Heart left ventricle (tissue), 13 donors: ENCODE measurements at regions not wholly inside any gene's neighbourhood (a gene's known extent, or its start where the extent isn't known, plus 50 kb on each side); places are given as distances from the start of the nearest gene placed in this dataset.
"Not testable (repeated sequence)": the region's sequence is repeated elsewhere in the genome, so short reads cannot be mapped to it uniquely, and the experiment has no call there.

Source experiments
- POLR2A ChIP-seq, 2 donors: fragments of 450-650 bp; IDR thresholded peaks; one replicate each; pipeline ENCODE4 v1.6.1; 2017; ENCODE audit warnings: antibody characterized with exemption in 2 of 2, mild to moderate bottlenecking in 2 of 2, moderate library complexity in 2 of 2
- TF ChIP-seq, protein P1 (sequence below), 12 donors: fragments of 200-600 bp; sonication (generic) in 4 of 12; IDR thresholded peaks; one replicate each; pipeline versions ENCODE4 v1.5.0 to v1.8.0; 2018 to 2022; ENCODE audit warnings: antibody characterized with exemption in 12 of 12, mild to moderate bottlenecking in 5 of 12
- donor health status: ischemic (EF 13 %, LVEDD 7.1; RV severe dilation, severe dysfunction).
- donor health status: DM: no; HTN: yes; CAD: no.
- donor health status: DM: no; HTN: no; CAD: no.
- donor health status: ischemic (EF 25% LVEDD 6.9; RV normal size, moderate dysfunction).
- donor health status: ischemic (EF 25% LVEDD 5.7; RV mildly dilated, moderate dysfunction).
- donor health status: ischemic (EF 35%, LVEDD 5.7; RV mildly dilated, moderate dysfunction).
- donor health status: nonischemic (EF 11% LVEDD 7.7; RV severe dilation, severe dysfunction).
- donor health status: DM: yes; HTN: yes; CAD: no.
- donor health status: PGD.
- donor health status: ischemic (EF 29% LVEDD 5.4; RV normal size, mild dysfunction).
- donor health status: nonischemic (EF 23%, LVEDD 6.1; RV moderate dilation, normal function).

- TF ChIP-seq, protein P1, sequence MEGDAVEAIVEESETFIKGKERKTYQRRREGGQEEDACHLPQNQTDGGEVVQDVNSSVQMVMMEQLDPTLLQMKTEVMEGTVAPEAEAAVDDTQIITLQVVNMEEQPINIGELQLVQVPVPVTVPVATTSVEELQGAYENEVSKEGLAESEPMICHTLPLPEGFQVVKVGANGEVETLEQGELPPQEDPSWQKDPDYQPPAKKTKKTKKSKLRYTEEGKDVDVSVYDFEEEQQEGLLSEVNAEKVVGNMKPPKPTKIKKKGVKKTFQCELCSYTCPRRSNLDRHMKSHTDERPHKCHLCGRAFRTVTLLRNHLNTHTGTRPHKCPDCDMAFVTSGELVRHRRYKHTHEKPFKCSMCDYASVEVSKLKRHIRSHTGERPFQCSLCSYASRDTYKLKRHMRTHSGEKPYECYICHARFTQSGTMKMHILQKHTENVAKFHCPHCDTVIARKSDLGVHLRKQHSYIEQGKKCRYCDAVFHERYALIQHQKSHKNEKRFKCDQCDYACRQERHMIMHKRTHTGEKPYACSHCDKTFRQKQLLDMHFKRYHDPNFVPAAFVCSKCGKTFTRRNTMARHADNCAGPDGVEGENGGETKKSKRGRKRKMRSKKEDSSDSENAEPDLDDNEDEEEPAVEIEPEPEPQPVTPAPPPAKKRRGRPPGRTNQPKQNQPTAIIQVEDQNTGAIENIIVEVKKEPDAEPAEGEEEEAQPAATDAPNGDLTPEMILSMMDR (IDR thresholded peaks at IDR 0.05): not testable (repeated sequence)
- not testable (repeated sequence) for TF ChIP-seq POLR2A (IDR thresholded peaks at IDR 0.05)
Measured at GRCh38 chr2:95767950-95768349, 176.1 kb downstream of the TRIM43 start.
